Sigmoid colon (tissue), 4 donors: ENCODE measurements at regions not wholly inside any gene's neighbourhood (a gene's known extent, or its start where the extent isn't known, plus 50 kb on each side); places are given as distances from the start of the nearest gene placed in this dataset.

Source experiments
- CTCF ChIP-seq, 4 experiments: fragments of 450-650 bp in 3 of 4; fragments of 200-600 bp in 1 of 4; IDR thresholded peaks; one replicate each; pipeline ENCODE4 v1.5.1; 2016 to 2019; ENCODE audit warnings: antibody characterized with exemption in 4 of 4, mild to moderate bottlenecking in 3 of 4, moderate library complexity in 2 of 4
- EP300 ChIP-seq, 4 donors: sonication (generic); formaldehyde crosslinking; IDR thresholded peaks; one replicate each; pipeline ENCODE4 v1.6.1; 2017; ENCODE audit warnings: antibody characterized with exemption in 4 of 4
- POLR2A ChIP-seq, 2 donors: fragments of 450-650 bp; IDR thresholded peaks; one replicate each; pipeline ENCODE4 v1.6.1; 2016; ENCODE audit warnings: antibody characterized with exemption in 2 of 2, mild to moderate bottlenecking in 2 of 2, moderate library complexity in 2 of 2
- POLR2AphosphoS5 ChIP-seq, 4 donors: sonication (generic); formaldehyde crosslinking; IDR thresholded peaks; one replicate each; pipeline ENCODE4 v1.6.1; 2017; ENCODE audit warnings: antibody characterized with exemption in 4 of 4

GRCh38 chr15:70347321-70348225, 249.9 kb upstream of the TLE3 start:
- TF ChIP-seq CTCF (IDR thresholded peaks at IDR 0.05) (no peak), POLR2A (IDR thresholded peaks at IDR 0.05) (no peak), POLR2AphosphoS5 (IDR thresholded peaks at IDR 0.05) (no peak), EP300 (IDR thresholded peaks at IDR 0.05) (no peak)
